ENCODE measurements at regions not wholly inside any gene's neighbourhood (a gene's known extent, or its start where the extent isn't known, plus 50 kb on each side); places are given as distances from the start of the nearest gene placed in this dataset.

DNA sequence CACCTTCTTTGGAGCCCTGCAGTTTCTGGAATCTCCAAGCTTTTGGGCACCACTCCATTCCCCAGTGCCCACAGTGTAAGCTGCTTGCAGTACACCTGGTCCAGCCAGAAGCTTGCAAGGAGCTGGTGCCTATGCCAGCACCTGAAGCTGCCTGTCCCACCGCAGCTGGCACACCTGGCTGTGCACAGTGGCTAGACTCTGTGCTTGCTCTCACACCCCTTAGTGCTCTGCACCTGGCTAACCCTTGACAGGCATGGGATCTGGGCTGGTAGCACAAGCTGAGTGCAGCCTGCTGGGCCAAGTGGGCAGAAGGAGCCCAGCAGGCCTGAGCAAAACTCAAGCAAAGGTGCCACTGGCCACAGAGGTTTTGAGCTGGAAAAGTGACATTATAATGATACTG is 183.8 kb upstream of the MC4R start:
- no peak overlapping the region for H2AFZ ChIP-seq (ENCODE audit: insufficient read depth, low read length, poor library complexity)
- no CpG with 5 or more reads among the region's 1 CpG for WGBS (ENCODE audit: extremely low coverage, insufficient coverage, insufficient read length)
- H3K27me3 ChIP-seq (ENCODE audit: insufficient read depth, low read length): no peaks in the 10 kb centered on the region
- DNase-seq: no peak
- no peak overlapping the region for H2BK5ac ChIP-seq (ENCODE audit: low read depth, low read length, poor library complexity)
- peaks cover 4% of the 10 kb centered on the region for H3K9me3 ChIP-seq (ENCODE audit: insufficient read depth, low read depth, low read length)
- H3K4ac ChIP-seq (ENCODE audit: low read depth, low read length): no peak overlapping the region
- no peak overlapping the region for H2AK5ac ChIP-seq (ENCODE audit: low read length)
- no peak overlapping the region for H3K9ac ChIP-seq (ENCODE audit: low read length)
- no peaks in the 10 kb centered on the region for H3K4me1 ChIP-seq (ENCODE audit: control insufficient read depth in 1 of 2, insufficient read depth in 2 of 2, low read length in 2 of 2)
- H3K4me2 ChIP-seq (ENCODE audit: low read length): no peak overlapping the region
- no peak overlapping the region for H4K12ac ChIP-seq (ENCODE audit: low read depth, low read length)
- no peak overlapping the region for H2BK120ac ChIP-seq (ENCODE audit: insufficient read depth, low read length, poor library complexity)
- no peak overlapping the region for H2BK12ac ChIP-seq (ENCODE audit: low read length)
- no peaks in the 10 kb centered on the region for H3K79me2 ChIP-seq (ENCODE audit: control insufficient read depth, insufficient read depth, low read length, poor library complexity)
- H3K79me1 ChIP-seq (ENCODE audit: low read length): no peaks in the 10 kb centered on the region
- H3K4me3 ChIP-seq (ENCODE audit: low read depth, low read length): peak overlapping the region; percentile 30
- no peak overlapping the region for H4K91ac ChIP-seq (ENCODE audit: low read depth, low read length)
- H3K18ac ChIP-seq (ENCODE audit: low read length): no peak overlapping the region
- H3K23ac ChIP-seq (ENCODE audit: low read length): no peak overlapping the region
- no peak overlapping the region for H4K8ac ChIP-seq (ENCODE audit: low read depth, low read length)
- H3K14ac ChIP-seq (ENCODE audit: low read length): no peak overlapping the region
- no peaks in the 10 kb centered on the region for H3K36me3 ChIP-seq (ENCODE audit: control insufficient read depth in 1 of 2, insufficient read depth in 2 of 2, low read length in 2 of 2)
- H3K27ac ChIP-seq (ENCODE audit: low read depth, low read length): no peak overlapping the region

DNA sequence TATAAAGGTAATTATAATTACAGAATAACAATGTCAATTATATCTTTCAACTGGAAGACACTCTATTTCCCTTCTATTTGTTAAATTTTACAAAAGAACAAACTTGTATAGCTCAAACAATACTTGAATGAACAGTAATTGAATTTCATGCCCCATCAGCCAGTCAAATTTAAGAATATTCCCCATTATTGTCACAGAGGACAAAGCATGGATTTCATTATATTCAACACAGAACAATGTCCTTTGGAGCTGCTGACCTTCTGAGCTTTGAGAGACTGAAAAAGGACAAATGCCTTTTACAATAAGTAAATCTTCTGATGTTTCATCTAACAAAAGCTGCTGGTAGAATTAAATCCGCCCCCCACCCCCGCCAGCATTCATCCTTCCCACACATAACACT is 187.5 kb upstream of the MC4R start:
- Histone ChIP-seq H3K79me2 (ENCODE audit: control insufficient read depth, insufficient read depth, low read length, poor library complexity) (no peaks in the 10 kb centered on the region), H3K4ac (ENCODE audit: low read depth, low read length) (no peak overlapping the region), H3K4me1 (ENCODE audit: control insufficient read depth in 1 of 2, insufficient read depth in 2 of 2, low read length in 2 of 2) (no peaks in the 10 kb centered on the region), H2BK120ac (ENCODE audit: insufficient read depth, low read length, poor library complexity) (no peak overlapping the region), H3K9me3 (ENCODE audit: insufficient read depth, low read depth, low read length) (no peaks in the 10 kb centered on the region), H3K14ac (ENCODE audit: low read length) (no peak overlapping the region), H4K91ac (ENCODE audit: low read depth, low read length) (no peak overlapping the region), H2BK12ac (ENCODE audit: low read length) (no peak overlapping the region), H3K79me1 (ENCODE audit: low read length) (no peaks in the 10 kb centered on the region), H2BK5ac (ENCODE audit: low read depth, low read length, poor library complexity) (no peak overlapping the region), H3K4me2 (ENCODE audit: low read length) (no peak overlapping the region), H2AK5ac (ENCODE audit: low read length) (no peak overlapping the region), H3K18ac (ENCODE audit: low read length) (no peak overlapping the region), H3K36me3 (ENCODE audit: control insufficient read depth in 1 of 2, insufficient read depth in 2 of 2, low read length in 2 of 2) (no peaks in the 10 kb centered on the region), H3K23ac (ENCODE audit: low read length) (no peak overlapping the region), H2AFZ (ENCODE audit: insufficient read depth, low read length, poor library complexity) (no peak overlapping the region), H3K27me3 (ENCODE audit: insufficient read depth, low read length) (no peaks in the 10 kb centered on the region), H4K12ac (ENCODE audit: low read depth, low read length) (no peak overlapping the region), H3K27ac (ENCODE audit: low read depth, low read length) (no peak overlapping the region), H3K9ac (ENCODE audit: low read length) (no peak overlapping the region), H3K4me3 (ENCODE audit: low read depth, low read length) (no peak overlapping the region), H4K8ac (ENCODE audit: low read depth, low read length) (no peak overlapping the region)
- no peak for DNase-seq
- WGBS (ENCODE audit: extremely low coverage, insufficient coverage, insufficient read length): no CpG with 5 or more reads among the region's 2 CpGs

DNA sequence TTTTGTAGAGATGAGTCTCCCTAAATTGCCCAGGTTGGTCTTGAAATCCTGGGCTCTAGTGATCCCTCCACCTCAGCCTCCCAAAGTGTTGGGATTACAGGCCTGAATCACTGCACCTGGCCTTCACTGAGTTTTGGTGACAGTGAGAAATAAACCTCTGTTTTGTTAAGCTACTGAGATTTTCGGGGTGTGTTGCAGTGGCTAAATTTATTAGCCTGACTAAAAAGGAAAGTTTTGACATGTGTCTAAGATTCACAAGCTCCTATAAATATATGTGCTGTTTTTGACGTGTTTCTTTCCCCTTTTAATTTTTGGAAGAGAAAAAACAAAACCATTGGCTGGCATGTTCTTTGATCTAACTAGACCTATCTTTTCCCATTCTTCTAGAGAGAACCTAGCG is 190.5 kb upstream of the MC4R start:
- no peak overlapping the region for H2AFZ ChIP-seq (ENCODE audit: insufficient read depth, low read length, poor library complexity)
- no peak overlapping the region for H3K14ac ChIP-seq (ENCODE audit: low read length)
- H3K4me1 ChIP-seq (ENCODE audit: control insufficient read depth in 1 of 2, insufficient read depth in 2 of 2, low read length in 2 of 2): no peaks in the 10 kb centered on the region
- no peak overlapping the region for H2BK120ac ChIP-seq (ENCODE audit: insufficient read depth, low read length, poor library complexity)
- no peaks in the 10 kb centered on the region for H3K79me1 ChIP-seq (ENCODE audit: low read length)
- no peak overlapping the region for H4K12ac ChIP-seq (ENCODE audit: low read depth, low read length)
- no peak overlapping the region for H2BK12ac ChIP-seq (ENCODE audit: low read length)
- no peaks in the 10 kb centered on the region for H3K36me3 ChIP-seq (ENCODE audit: control insufficient read depth in 1 of 2, insufficient read depth in 2 of 2, low read length in 2 of 2)
- no peak overlapping the region for H4K8ac ChIP-seq (ENCODE audit: low read depth, low read length)
- H3K27me3 ChIP-seq (ENCODE audit: insufficient read depth, low read length): no peaks in the 10 kb centered on the region
- H3K79me2 ChIP-seq (ENCODE audit: control insufficient read depth, insufficient read depth, low read length, poor library complexity): no peaks in the 10 kb centered on the region
- no peak overlapping the region for H3K23ac ChIP-seq (ENCODE audit: low read length)
- H3K9ac ChIP-seq (ENCODE audit: low read length): no peak overlapping the region
- no peak overlapping the region for H4K91ac ChIP-seq (ENCODE audit: low read depth, low read length)
- H3K4me2 ChIP-seq (ENCODE audit: low read length): no peak overlapping the region
- no peak overlapping the region for H3K4ac ChIP-seq (ENCODE audit: low read depth, low read length)
- no peak overlapping the region for H3K18ac ChIP-seq (ENCODE audit: low read length)
- H3K9me3 ChIP-seq (ENCODE audit: insufficient read depth, low read depth, low read length): no peaks in the 10 kb centered on the region
- no CpG with 5 or more reads among the region's 3 CpGs for WGBS (ENCODE audit: extremely low coverage, insufficient coverage, insufficient read length)
- no peak overlapping the region for H3K4me3 ChIP-seq (ENCODE audit: low read depth, low read length)
- no peak for DNase-seq
- H3K27ac ChIP-seq (ENCODE audit: low read depth, low read length): no peak overlapping the region
- no peak overlapping the region for H2AK5ac ChIP-seq (ENCODE audit: low read length)
- no peak overlapping the region for H2BK5ac ChIP-seq (ENCODE audit: low read depth, low read length, poor library complexity)

DNA sequence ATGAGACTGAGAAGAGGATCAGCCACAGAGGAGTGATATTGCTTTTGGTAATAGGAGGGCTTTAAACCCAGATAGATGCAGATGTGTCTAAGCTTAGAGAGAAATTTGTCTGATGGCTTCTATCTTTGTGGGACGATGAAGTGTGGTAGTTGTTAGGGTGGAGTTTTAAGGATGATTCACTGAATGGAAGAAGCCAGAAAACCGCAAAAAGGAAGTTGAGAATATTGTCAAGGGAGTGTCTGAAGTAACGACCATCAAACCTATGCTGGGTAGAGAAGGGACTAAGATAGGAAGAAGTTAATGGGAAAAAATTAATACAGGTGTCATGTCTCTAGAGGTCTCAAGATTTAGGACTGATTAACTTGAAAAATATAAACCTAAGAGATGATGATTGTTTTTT is 195.6 kb upstream of the MC4R start:
- H3K79me2 ChIP-seq (ENCODE audit: control insufficient read depth, insufficient read depth, low read length, poor library complexity): no peaks in the 10 kb centered on the region
- no peak overlapping the region for H2BK5ac ChIP-seq (ENCODE audit: low read depth, low read length, poor library complexity)
- H3K23ac ChIP-seq (ENCODE audit: low read length): no peak overlapping the region
- no peaks in the 10 kb centered on the region for H3K79me1 ChIP-seq (ENCODE audit: low read length)
- no peak overlapping the region for H2BK12ac ChIP-seq (ENCODE audit: low read length)
- no peaks in the 10 kb centered on the region for H3K4me1 ChIP-seq (ENCODE audit: control insufficient read depth in 1 of 2, insufficient read depth in 2 of 2, low read length in 2 of 2)
- no peak overlapping the region for H3K4me3 ChIP-seq (ENCODE audit: low read depth, low read length)
- no peak overlapping the region for H4K12ac ChIP-seq (ENCODE audit: low read depth, low read length)
- no peak overlapping the region for H3K4ac ChIP-seq (ENCODE audit: low read depth, low read length)
- H3K27me3 ChIP-seq (ENCODE audit: insufficient read depth, low read length): no peaks in the 10 kb centered on the region
- H3K4me2 ChIP-seq (ENCODE audit: low read length): no peak overlapping the region
- H3K9me3 ChIP-seq (ENCODE audit: insufficient read depth, low read depth, low read length): no peaks in the 10 kb centered on the region
- no peak overlapping the region for H2AFZ ChIP-seq (ENCODE audit: insufficient read depth, low read length, poor library complexity)
- H2AK5ac ChIP-seq (ENCODE audit: low read length): no peak overlapping the region
- no peak overlapping the region for H4K91ac ChIP-seq (ENCODE audit: low read depth, low read length)
- no peak overlapping the region for H3K27ac ChIP-seq (ENCODE audit: low read depth, low read length)
- no peak overlapping the region for H3K18ac ChIP-seq (ENCODE audit: low read length)
- H3K36me3 ChIP-seq (ENCODE audit: control insufficient read depth in 1 of 2, insufficient read depth in 2 of 2, low read length in 2 of 2): no peaks in the 10 kb centered on the region
- no peak for DNase-seq
- no peak overlapping the region for H4K8ac ChIP-seq (ENCODE audit: low read depth, low read length)
- no peak overlapping the region for H3K9ac ChIP-seq (ENCODE audit: low read length)
- no peak overlapping the region for H3K14ac ChIP-seq (ENCODE audit: low read length)
- WGBS (ENCODE audit: extremely low coverage, insufficient coverage, insufficient read length): no CpG with 5 or more reads among the region's 3 CpGs
- H2BK120ac ChIP-seq (ENCODE audit: insufficient read depth, low read length, poor library complexity): no peak overlapping the region
